AG10803 (cell line): ENCODE measurements at regions not wholly inside any gene's neighbourhood (a gene's known extent, or its start where the extent isn't known, plus 50 kb on each side); places are given as distances from the start of the nearest gene placed in this dataset.

ENCODE experiments used
- DNase-seq: peaks from one replicate; pipeline ENCODE4 v3.0.0; 2010; ENCODE audit warnings: low read depth
- H3K4me3 ChIP-seq: 2 replicates; pipeline ENCODE4 v1.5.1; 2011; ENCODE audit warnings: mild to moderate bottlenecking, low read length, control low read depth
- TF ChIP-seq, protein P1 (sequence below): conservative IDR thresholded peaks from 2 replicates; pipeline ENCODE4 v1.5.1; 2011; ENCODE audit warnings: mild to moderate bottlenecking, low read length, control low read depth, inconsistent platforms

- no peak for DNase-seq
- H3K4me3 ChIP-seq, result no peak overlapping the region
- TF ChIP-seq, protein P1, sequence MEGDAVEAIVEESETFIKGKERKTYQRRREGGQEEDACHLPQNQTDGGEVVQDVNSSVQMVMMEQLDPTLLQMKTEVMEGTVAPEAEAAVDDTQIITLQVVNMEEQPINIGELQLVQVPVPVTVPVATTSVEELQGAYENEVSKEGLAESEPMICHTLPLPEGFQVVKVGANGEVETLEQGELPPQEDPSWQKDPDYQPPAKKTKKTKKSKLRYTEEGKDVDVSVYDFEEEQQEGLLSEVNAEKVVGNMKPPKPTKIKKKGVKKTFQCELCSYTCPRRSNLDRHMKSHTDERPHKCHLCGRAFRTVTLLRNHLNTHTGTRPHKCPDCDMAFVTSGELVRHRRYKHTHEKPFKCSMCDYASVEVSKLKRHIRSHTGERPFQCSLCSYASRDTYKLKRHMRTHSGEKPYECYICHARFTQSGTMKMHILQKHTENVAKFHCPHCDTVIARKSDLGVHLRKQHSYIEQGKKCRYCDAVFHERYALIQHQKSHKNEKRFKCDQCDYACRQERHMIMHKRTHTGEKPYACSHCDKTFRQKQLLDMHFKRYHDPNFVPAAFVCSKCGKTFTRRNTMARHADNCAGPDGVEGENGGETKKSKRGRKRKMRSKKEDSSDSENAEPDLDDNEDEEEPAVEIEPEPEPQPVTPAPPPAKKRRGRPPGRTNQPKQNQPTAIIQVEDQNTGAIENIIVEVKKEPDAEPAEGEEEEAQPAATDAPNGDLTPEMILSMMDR, result no peak
Observed at GRCh38 chr3:106213954-106214353, 345.1 kb upstream of the CBLB start.

DNA sequence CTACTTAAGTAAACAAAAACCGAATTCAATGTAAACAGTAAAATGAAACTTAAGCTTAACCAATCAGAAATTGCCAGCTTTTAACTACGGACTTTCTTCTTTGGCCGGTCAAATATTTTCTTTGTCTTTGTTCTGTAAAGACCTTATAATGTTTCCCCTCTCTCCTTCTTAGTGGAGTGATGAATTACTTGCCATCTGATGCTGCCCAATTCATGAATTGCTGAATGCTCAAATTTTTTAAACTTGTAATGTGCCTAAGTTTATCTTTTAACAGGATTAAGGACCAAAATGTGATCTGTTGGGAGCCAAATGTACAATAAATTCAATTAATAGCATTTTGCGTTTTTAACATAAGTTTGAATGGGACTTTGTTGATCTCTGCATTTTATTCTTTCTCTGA, 345.8 kb upstream of the CBLB start:
- H3K4me3 ChIP-seq, result no peak overlapping the region
- DNase-seq, result no peak
- TF ChIP-seq, protein P1, result no peak

- H3K4me3 ChIP-seq, result no peak overlapping the region
- DNase-seq, result no peak
- TF ChIP-seq, protein P1, result no peak
Observed at GRCh38 chr3:106215047-106215446, 346.2 kb upstream of the CBLB start.

GRCh38 chr3:106217745-106218144, 348.9 kb upstream of the CBLB start:
- H3K4me3 ChIP-seq, result no peak overlapping the region
- TF ChIP-seq, protein P1, result no peak
- no peak for DNase-seq

GRCh38 chr3:106227068-106227467, 358.3 kb upstream of the CBLB start:
- DNase-seq, result no peak
- H3K4me3 ChIP-seq, result no peak overlapping the region
- TF ChIP-seq, protein P1, result no peak

GRCh38 chr3:106228271-106228670, 359.5 kb upstream of the CBLB start:
- no peak for DNase-seq
- TF ChIP-seq, protein P1, result no peak
- H3K4me3 ChIP-seq, result no peak overlapping the region

DNA sequence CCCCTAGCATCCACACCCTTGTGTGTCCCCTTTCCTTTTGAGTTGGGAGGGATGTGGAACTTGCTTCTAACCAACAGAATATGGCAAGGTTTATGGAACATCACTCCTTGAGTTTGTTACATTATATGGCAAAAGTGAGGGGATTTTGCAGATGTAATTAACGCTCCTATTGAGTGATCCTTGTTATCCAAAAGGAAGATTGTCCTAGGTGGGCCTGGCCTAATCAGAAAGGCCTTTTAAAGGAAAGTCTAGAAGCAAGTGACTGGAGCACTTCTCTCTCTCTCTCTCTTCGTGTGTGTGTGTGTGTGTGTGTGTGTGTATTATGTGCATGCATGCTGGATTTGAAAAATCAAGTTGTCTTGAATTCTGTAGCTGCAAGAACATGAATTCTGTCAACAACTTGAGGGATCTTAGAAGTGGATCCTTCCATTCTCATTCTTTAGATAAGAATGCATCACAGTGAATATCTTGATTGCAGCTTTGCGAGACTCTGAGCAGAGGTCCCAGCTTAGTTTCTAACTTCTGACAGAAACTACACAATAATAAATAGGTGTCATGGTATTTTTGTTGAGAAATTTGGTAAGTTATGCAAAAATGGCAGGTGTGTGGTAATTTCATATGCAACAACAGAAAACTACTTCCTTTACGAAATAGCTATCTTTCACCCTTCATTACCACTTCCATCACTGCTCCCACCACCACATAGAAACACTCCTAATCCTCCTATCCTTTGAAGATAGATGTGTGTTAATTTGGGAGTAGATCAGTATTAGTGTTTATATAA, 360.9 kb upstream of the CBLB start:
- no peak for DNase-seq
- H3K4me3 ChIP-seq, result no peak overlapping the region
- TF ChIP-seq, protein P1, result no peak
